HCT116 (cell line): ENCODE measurements at regions not wholly inside any gene's neighbourhood (a gene's known extent, or its start where the extent isn't known, plus 50 kb on each side); places are given as distances from the start of the nearest gene placed in this dataset.
A peak's percentile ranks its signal among the peaks of the same experiment; 100 is the strongest.

ENCODE experiments used
- ATAC-seq: fragments of 200-7000 bp; cut with Tn5 transposase; 2 replicates; pipeline ENCODE4 v1.9.1; 2020; ENCODE audit warnings: mild to moderate bottlenecking, moderate library complexity
- BruUV-seq: library from RNA; stranded (reverse); fragments of 400-500 nt; replicated peaks from 2 replicates; lab custom pipeline; 2021; lab: Mats Ljungman, UMichigan
- CTCF ChIA-PET: fragments of 300-600 bp; sonication (Branson Sonifier 250); formaldehyde crosslinking; loops from one replicate; lab custom pipeline; 2021; ENCODE audit warnings: antibody characterized with exemption; lab: Charles Lee
- POLR2A ChIA-PET: fragments of 300-600, 350-600 bp; sonication (Branson Sonifier 250); formaldehyde crosslinking; loops from one replicate; lab custom pipeline; 2021; ENCODE audit warnings: antibody characterized with exemption; lab: Charles Lee
- RAD21 ChIA-PET, 2 experiments: fragments of 300-600 bp; sonication (Branson Sonifier 250); formaldehyde crosslinking; loops; one replicate each; lab custom pipeline; 2023; ENCODE audit warnings: low total read pairs in 2 of 2; ENCODE audit not compliant: uncharacterized antibody in 2 of 2, unreplicated experiment in 2 of 2, low non-redundant PET in 1 of 2; lab: Charles Lee
- DNase-seq: peaks from one replicate; pipeline ENCODE4 v3.0.0-alpha.2; 2010; ENCODE audit warnings: low read depth, low spot score
- H2AFZ ChIP-seq: fragments of 200-600 bp; shearing (Covaris generic), sonication (generic); 2 replicates; pipeline ENCODE4 v1.6.1; 2017; ENCODE audit warnings: low read depth, mixed run types, mixed read lengths, antibody characterized with exemption, low read length; ENCODE audit not compliant: poor library complexity, severe bottlenecking
- H3K27ac ChIP-seq: 2 replicates; pipeline ENCODE4 v1.5.1; 2012; ENCODE audit warnings: low read depth, low read length
- H3K27me3 ChIP-seq: fragments of 200-600 bp; sonication (generic); 2 replicates; pipeline ENCODE4 v1.6.1; 2016; ENCODE audit warnings: mixed run types, low read length, mixed read lengths; ENCODE audit not compliant: insufficient read depth
- H3K36me3 ChIP-seq, 2 experiments: fragments of 200-500 bp in 1 of 2; fragments of 200-600 bp in 1 of 2; sonication (Bioruptor generic) in 1 of 2; sonication (generic) in 1 of 2; 2 replicates each; pipeline versions ENCODE4 v1.5.1 to v1.6.1; 2014 to 2016; ENCODE audit warnings: low read length in 2 of 2, inconsistent platforms in 1 of 2, mixed read lengths in 1 of 2, mixed run types in 1 of 2; ENCODE audit not compliant: insufficient read depth in 2 of 2, control insufficient read depth in 1 of 2
- H3K4me1 ChIP-seq, 2 experiments: fragments of 200-600 bp in 1 of 2; sonication (generic) in 1 of 2; 2 replicates each; pipeline versions ENCODE4 v1.5.1 to v1.6.1; 2012 to 2017; ENCODE audit warnings: low read length in 2 of 2, inconsistent platforms in 1 of 2, mild to moderate bottlenecking in 1 of 2, mixed read lengths in 1 of 2, mixed run types in 1 of 2, moderate library complexity in 1 of 2; ENCODE audit not compliant: insufficient read depth in 2 of 2, control insufficient read depth in 1 of 2
- H3K4me2 ChIP-seq: fragments of 200-600 bp; sonication (generic); 2 replicates; pipeline ENCODE4 v1.6.1; 2017; ENCODE audit warnings: mixed run types, low read length, mixed read lengths
- H3K4me3 ChIP-seq, 2 experiments: fragments of 200-600 bp in 1 of 2; sonication (generic) in 1 of 2; replicated peaks in 1 of 2; 2 replicates each; pipeline ENCODE4 v1.5.1; 2011 to 2016; ENCODE audit warnings: low read length in 2 of 2, control low read depth in 1 of 2, low read depth in 1 of 2, mild to moderate bottlenecking in 1 of 2, mixed read lengths in 1 of 2, mixed run types in 1 of 2
- H3K79me2 ChIP-seq: fragments of 200-600 bp; sonication (generic); 2 replicates; pipeline ENCODE4 v1.6.1; 2017; ENCODE audit warnings: mild to moderate bottlenecking, mixed run types, low read length, moderate library complexity, mixed read lengths; ENCODE audit not compliant: insufficient read depth
- H3K9ac ChIP-seq: fragments of 200-600 bp; sonication (generic); 2 replicates; pipeline ENCODE4 v1.6.1; 2016; ENCODE audit warnings: low read length, mixed read lengths
- H3K9me2 ChIP-seq: fragments of 200-600 bp; sonication (generic), shearing (Covaris generic); 2 replicates; pipeline ENCODE4 v1.6.1; 2017; ENCODE audit warnings: mixed run types, mild to moderate bottlenecking, moderate library complexity; ENCODE audit not compliant: insufficient read depth
- H3K9me3 ChIP-seq, 2 experiments: fragments of 200-500 bp in 1 of 2; fragments of 200-600 bp in 1 of 2; sonication (Bioruptor generic) in 1 of 2; sonication (generic) in 1 of 2; 2 replicates each; pipeline ENCODE4 v1.6.1; 2014 to 2017; ENCODE audit warnings: low read length in 2 of 2, mixed read lengths in 2 of 2, inconsistent platforms in 1 of 2, low read depth in 1 of 2, mild to moderate bottlenecking in 1 of 2, mixed run types in 1 of 2, moderate library complexity in 1 of 2; ENCODE audit not compliant: control insufficient read depth in 1 of 2, insufficient read depth in 1 of 2
- H4K20me1 ChIP-seq: fragments of 200-600 bp; sonication (generic), shearing (Covaris generic); 2 replicates; pipeline ENCODE4 v1.6.1; 2017; ENCODE audit warnings: mixed run types, mild to moderate bottlenecking, moderate library complexity; ENCODE audit not compliant: insufficient read depth
- CBX3 ChIP-seq: IDR thresholded peaks from 2 replicates; pipeline ENCODE4 v1.6.1; 2012; ENCODE audit warnings: low read depth
- ELF1 ChIP-seq: IDR thresholded peaks from 2 replicates; pipeline ENCODE4 v1.6.1; 2012; ENCODE audit warnings: low read depth, borderline replicate concordance
- FOSL1 ChIP-seq: IDR thresholded peaks from 2 replicates; pipeline ENCODE4 v1.6.1; 2012; ENCODE audit warnings: low read depth
- JUND ChIP-seq: IDR thresholded peaks from 2 replicates; pipeline ENCODE4 v1.6.1; 2012
- RAD21 ChIP-seq: IDR thresholded peaks from 2 replicates; pipeline ENCODE4 v1.6.1; 2012; ENCODE audit warnings: low read depth, mild to moderate bottlenecking
- SIN3A ChIP-seq: IDR thresholded peaks from 2 replicates; pipeline ENCODE4 v1.6.1; 2012; ENCODE audit warnings: low read depth
- YY1 ChIP-seq: IDR thresholded peaks from 2 replicates; pipeline ENCODE4 v1.6.1; 2011; ENCODE audit warnings: low read length, low read depth, moderate library complexity, mild to moderate bottlenecking; ENCODE audit not compliant: insufficient replicate concordance; ENCODE audit errors: extremely low read depth
- intact Hi-C: fragments of 100-400 bp; cut with micrococcal nuclease; formaldehyde crosslinking; loops from 2 replicates; pipeline ENCODE4 v1.10.0; 2022
- TF ChIP-seq, protein P1 (sequence below): IDR thresholded peaks from 2 replicates; pipeline ENCODE4 v1.6.1; 2012; ENCODE audit warnings: low read depth
- TF ChIP-seq, protein P2 (sequence below), 3 experiments: fragments of 200-600 bp in 1 of 3; sonication (generic) in 1 of 3; IDR thresholded peaks in 2 of 3; conservative IDR thresholded peaks in 1 of 3; 2 replicates each; pipeline ENCODE4 v1.5.1; 2012 to 2017; ENCODE audit warnings: low read depth in 2 of 3, low read length in 2 of 3, antibody characterized with exemption in 1 of 3, borderline replicate concordance in 1 of 3, control low read depth in 1 of 3, mild to moderate bottlenecking in 1 of 3, mixed read lengths in 1 of 3, mixed run types in 1 of 3, moderate library complexity in 1 of 3; ENCODE audit not compliant: insufficient read depth in 1 of 3
- TF ChIP-seq, protein P3 (sequence below): IDR thresholded peaks from 2 replicates; pipeline ENCODE4 v1.6.1; 2012

DNA sequence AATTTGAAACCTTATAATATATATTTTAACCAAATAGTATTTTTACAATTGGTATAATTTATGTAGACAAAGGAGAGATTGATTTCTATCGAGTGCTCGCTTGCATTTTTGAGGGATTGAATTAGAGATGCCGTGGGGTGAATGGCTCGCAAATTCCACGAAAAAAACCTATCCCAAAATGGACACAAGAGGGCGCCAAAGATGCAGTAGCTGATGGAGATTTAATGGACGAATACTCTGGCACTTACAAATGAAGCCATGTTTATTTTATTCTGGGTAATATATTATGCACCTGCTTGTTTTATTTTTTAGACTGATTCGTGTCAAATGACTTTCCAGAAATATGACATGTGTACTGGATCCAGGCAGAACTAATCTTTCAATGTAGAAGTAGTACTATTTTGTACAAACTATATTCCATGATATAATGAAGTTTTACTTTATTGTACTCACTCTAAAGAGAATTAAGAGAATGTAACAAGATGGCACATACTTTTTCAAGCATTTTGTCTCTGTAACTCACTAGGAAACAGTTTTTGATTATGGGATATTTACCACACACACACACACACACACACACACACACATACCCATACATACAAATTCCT lies 505.4 kb downstream of the PLCL1 start:
- peak; percentile 37 for DNase-seq
- peak; percentile 73 for ATAC-seq
- intact Hi-C loops: loop anchor here (5.0 to 10.0 kb wide), 4 partner anchors 348 to 1635 kb away; no protein-coding TSS in a partner anchor
- Histone ChIP-seq H4K20me1 (no peaks in the 10 kb centered on the region), H3K79me2 (no peaks in the 10 kb centered on the region), H3K27me3 (peaks cover 25% of the 10 kb centered on the region; the same call in 1 of the 2 replicates), H3K4me3 (no peak overlapping the region), H3K4me2 (no peak overlapping the region), H3K36me3 (no peaks in the 10 kb centered on the region), H3K9me3 (no peaks in the 10 kb centered on the region), H3K9ac (no peak overlapping the region), H3K27ac (no peak overlapping the region), H3K4me1 (no peaks in the 10 kb centered on the region), H3K9me2 (no peaks in the 10 kb centered on the region), H2AFZ (peak overlapping the region; percentile 42)
- POLR2A ChIA-PET: no interaction called here
- no TSS peak for BruUV-seq
- CTCF ChIA-PET: interaction anchor here (0.6 to 1.6 kb wide), 12 partner anchors 8 to 1631 kb away, joined by 3 to 17 read pairs (median 5); no protein-coding TSS in a partner anchor
- TF ChIP-seq, protein P1, sequence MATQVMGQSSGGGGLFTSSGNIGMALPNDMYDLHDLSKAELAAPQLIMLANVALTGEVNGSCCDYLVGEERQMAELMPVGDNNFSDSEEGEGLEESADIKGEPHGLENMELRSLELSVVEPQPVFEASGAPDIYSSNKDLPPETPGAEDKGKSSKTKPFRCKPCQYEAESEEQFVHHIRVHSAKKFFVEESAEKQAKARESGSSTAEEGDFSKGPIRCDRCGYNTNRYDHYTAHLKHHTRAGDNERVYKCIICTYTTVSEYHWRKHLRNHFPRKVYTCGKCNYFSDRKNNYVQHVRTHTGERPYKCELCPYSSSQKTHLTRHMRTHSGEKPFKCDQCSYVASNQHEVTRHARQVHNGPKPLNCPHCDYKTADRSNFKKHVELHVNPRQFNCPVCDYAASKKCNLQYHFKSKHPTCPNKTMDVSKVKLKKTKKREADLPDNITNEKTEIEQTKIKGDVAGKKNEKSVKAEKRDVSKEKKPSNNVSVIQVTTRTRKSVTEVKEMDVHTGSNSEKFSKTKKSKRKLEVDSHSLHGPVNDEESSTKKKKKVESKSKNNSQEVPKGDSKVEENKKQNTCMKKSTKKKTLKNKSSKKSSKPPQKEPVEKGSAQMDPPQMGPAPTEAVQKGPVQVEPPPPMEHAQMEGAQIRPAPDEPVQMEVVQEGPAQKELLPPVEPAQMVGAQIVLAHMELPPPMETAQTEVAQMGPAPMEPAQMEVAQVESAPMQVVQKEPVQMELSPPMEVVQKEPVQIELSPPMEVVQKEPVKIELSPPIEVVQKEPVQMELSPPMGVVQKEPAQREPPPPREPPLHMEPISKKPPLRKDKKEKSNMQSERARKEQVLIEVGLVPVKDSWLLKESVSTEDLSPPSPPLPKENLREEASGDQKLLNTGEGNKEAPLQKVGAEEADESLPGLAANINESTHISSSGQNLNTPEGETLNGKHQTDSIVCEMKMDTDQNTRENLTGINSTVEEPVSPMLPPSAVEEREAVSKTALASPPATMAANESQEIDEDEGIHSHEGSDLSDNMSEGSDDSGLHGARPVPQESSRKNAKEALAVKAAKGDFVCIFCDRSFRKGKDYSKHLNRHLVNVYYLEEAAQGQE: no peak
- TF ChIP-seq, protein P2, sequence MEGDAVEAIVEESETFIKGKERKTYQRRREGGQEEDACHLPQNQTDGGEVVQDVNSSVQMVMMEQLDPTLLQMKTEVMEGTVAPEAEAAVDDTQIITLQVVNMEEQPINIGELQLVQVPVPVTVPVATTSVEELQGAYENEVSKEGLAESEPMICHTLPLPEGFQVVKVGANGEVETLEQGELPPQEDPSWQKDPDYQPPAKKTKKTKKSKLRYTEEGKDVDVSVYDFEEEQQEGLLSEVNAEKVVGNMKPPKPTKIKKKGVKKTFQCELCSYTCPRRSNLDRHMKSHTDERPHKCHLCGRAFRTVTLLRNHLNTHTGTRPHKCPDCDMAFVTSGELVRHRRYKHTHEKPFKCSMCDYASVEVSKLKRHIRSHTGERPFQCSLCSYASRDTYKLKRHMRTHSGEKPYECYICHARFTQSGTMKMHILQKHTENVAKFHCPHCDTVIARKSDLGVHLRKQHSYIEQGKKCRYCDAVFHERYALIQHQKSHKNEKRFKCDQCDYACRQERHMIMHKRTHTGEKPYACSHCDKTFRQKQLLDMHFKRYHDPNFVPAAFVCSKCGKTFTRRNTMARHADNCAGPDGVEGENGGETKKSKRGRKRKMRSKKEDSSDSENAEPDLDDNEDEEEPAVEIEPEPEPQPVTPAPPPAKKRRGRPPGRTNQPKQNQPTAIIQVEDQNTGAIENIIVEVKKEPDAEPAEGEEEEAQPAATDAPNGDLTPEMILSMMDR (IDR thresholded peaks at IDR 0.05 in 2 of 3, conservative IDR thresholded peaks at IDR 0.05 in 1 of 3; ENCODE audit: borderline replicate concordance in 1 of 3, insufficient read depth in 1 of 3, low read depth in 2 of 3, low read length in 2 of 3): peak; percentile 56 to 81 (median 78)
- TF ChIP-seq SIN3A: no peak
- no peak for TF ChIP-seq ELF1
- peak; percentile 68 for TF ChIP-seq RAD21
- 0 out of 2 replicates have a peak, but pooled peaks have one; percentile 16 for TF ChIP-seq CBX3
- TF ChIP-seq, protein P3, sequence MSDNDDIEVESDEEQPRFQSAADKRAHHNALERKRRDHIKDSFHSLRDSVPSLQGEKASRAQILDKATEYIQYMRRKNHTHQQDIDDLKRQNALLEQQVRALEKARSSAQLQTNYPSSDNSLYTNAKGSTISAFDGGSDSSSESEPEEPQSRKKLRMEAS: no peak
- peak; percentile 26 for TF ChIP-seq YY1
- TF ChIP-seq JUND: no peak
- TF ChIP-seq FOSL1: no peak
- RAD21 ChIA-PET: no interaction called here
